ENCODE measurements at regions not wholly inside any gene's neighbourhood (a gene's known extent, or its start where the extent isn't known, plus 50 kb on each side); places are given as distances from the start of the nearest gene placed in this dataset.
"Not testable (repeated sequence)": the region's sequence is repeated elsewhere in the genome, so short reads cannot be mapped to it uniquely, and the experiment has no call there.

DNA sequence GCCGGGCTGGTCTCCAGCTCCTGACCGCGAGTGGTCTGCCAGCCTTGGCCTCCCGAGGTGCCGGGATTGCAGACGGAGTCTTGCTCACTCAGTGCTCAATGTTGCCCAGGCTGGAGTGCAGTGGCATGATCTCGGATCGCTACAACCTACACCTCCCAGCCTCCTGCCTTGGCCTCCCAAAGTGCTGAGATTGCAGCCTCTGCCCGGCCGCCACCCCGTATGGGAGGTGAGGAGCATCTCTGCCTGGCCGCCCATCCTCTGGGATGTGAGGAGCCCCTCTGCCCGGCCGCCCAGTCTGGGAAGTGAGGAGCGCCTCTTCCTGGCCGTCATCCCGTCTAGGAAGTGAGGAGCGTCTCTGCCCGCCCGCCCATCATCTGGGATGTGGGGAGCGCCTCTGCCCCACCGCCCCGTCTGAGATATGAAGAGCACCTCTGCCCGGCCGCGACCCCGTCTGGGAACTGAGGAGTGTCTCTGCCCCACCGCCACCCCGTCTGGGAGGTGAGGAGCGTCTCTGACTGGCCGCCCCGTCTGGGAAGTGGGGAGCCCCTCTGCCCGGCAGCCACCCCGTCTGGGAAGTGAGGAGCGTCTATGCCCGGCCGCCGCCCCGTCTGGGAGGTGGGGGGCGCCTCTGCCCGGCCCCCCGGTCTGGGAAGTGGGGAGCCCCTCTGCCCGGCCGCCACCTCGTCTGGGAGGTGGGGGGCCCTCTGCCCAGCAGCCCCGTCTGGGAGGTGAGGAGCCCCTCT lies 861.8 kb upstream of the INTU start:
- ATAC-seq; intact Hi-C loops (cut with DNase I); DNase-seq (ENCODE audit: low spot score): not testable (repeated sequence)

DNA sequence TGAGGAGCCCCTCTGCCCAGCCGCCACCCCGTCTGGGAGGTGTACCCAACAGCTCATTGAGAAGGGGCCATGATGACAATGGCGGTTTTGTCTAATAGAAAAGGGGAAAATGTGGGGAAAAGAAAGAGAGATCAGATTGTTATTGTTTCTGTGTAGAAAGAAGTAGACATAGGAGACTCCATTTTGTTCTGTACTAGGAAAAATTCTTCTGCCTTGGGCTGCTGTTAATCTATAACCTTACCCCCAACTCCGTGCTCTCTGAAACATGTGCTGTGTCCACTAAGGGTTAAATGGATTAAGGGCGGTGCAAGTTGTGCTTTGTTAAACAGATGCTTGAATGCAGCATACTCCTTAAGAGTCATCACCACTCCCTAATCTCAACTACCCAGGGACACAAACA lies 861.1 kb upstream of the INTU start:
- DNase-seq (ENCODE audit: low spot score); intact Hi-C loops (cut with DNase I); ATAC-seq: not testable (repeated sequence)

DNA sequence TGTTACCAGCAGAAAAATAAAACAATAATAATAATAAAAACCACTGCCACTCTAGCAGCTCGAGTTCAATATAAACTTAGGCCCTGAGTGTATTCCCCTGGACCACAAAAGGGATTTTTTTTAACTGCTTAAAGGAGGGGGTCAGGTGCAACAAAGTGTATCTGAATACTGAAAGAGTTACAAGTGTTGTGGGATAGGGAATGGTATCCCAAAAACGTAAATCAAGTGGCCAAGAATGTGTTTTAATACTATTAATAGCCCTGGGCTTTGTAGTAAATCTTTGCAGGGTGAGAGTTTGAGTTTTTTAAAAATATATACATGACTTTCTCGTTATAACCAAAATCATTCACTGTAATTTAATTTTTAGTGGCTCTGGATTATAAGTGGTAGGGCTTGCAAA lies 860.1 kb upstream of the INTU start:
- DNase-seq (ENCODE audit: low spot score), result no peak
- intact Hi-C loops (cut with DNase I), result no loop called here
- ATAC-seq, result no peak

DNA sequence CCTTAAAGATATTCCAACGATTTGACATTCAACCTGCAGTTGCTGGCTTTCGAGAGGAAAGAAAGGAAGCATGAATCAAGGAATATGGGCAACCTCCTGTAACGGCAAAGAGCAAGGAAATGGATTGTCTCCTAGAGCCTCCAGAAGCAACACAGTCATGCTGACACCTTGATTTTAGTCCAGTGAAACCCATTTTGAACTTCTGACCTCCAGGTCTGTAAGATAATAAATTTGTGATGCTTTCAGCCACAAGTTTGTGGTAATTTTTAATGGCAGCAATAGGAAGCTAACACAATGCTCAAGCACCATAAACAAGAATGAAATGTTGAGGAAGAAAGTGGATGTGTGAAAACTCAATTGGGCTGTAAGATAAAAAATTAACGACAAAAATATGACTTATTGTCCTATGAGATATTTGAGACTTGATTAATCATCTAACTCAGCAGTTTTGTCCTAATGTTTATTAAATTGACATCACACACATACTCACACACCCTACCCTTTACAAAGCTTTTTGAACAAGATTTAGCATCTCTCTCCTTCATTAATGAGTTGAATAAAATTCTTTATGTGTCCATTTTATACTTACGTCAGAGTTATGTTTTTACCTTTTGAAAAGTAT lies 857.2 kb upstream of the INTU start:
- DNase-seq (ENCODE audit: low spot score) (no peak), ATAC-seq (no peak)
- intact Hi-C loops (cut with DNase I), result no loop called here

DNA sequence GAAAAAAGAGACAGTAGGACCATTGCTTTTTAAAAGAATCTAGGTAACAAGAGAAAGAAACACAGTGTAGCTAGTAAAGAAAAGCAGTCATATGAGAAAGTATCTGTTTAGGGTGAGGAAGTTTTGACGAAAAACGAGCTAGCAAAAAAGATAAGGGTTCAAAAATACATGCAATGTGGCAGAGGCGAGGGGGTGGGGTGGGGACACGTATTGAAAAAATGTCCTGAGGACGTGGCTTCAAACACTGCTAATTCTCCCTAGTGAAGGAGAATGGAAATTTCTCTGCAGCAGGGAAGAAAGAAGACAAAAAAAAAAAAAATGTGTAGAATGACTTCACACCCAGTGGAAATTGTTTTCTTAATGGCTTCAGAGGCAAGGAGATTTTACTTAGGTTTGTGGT lies 856.4 kb upstream of the INTU start:
- no peak for DNase-seq (ENCODE audit: low spot score)
- intact Hi-C loops (cut with DNase I), result no loop called here
- ATAC-seq, result no peak

DNA sequence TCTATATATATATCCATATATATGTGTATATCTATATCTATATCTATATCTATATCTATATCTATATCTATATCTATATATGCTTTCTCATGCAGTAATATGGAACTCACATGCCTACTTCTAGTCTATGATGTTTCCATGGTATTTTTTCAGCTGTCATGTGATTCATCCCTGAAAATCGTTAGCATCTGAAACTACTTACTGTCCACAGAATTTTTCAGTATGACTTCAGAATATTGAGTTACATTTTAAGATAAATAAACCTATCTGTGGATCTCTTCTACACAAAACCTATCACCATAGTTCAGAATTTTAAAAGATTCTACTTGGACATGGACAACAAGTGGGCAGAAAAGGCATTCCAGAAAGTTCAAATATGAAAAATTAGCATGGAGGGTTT lies 855.1 kb upstream of the INTU start:
- DNase-seq (ENCODE audit: low spot score), result no peak
- intact Hi-C loops (cut with DNase I), result no loop called here
- no peak for ATAC-seq

DNA sequence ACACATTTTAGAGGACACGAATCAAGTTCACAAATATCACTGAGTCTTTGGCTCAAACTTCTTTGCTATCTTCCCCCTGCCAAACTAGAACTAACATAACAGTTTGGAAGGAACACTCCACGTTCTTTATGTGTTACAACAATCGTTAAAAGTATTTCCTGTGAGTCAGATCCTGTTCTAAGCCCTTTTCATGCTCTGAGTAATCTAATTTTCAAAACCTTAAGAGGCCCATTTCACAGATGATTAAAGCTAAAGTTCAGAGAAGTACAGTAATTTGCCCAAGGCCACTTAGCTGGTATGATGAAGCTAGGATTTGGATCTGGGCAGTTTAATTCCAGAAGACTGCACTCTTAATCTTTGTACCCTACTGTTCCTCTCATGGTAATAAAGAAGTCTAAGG lies 854.4 kb upstream of the INTU start:
- ATAC-seq, result no peak
- DNase-seq (ENCODE audit: low spot score), result no peak
- intact Hi-C loops (cut with DNase I), result no loop called here

DNA sequence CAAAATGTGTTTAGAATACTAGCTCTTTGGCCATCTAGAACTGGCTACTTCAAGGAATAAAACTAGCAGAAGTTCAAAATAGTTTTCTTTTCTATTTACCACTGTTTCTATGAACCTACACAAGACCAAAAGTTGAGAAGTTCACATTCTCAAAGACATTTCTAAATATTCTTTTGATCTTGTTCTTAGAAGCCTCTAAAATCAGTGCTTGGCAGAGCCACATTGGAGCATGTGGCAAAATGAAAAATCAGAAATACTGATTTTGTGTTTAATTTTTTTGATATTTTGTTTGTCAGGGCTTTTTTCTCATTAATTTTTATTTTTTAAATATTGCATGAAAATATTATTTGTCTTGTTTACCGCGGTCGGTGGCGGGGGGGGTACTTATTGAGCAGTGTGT lies 853.8 kb upstream of the INTU start:
- no peak for ATAC-seq

DNA sequence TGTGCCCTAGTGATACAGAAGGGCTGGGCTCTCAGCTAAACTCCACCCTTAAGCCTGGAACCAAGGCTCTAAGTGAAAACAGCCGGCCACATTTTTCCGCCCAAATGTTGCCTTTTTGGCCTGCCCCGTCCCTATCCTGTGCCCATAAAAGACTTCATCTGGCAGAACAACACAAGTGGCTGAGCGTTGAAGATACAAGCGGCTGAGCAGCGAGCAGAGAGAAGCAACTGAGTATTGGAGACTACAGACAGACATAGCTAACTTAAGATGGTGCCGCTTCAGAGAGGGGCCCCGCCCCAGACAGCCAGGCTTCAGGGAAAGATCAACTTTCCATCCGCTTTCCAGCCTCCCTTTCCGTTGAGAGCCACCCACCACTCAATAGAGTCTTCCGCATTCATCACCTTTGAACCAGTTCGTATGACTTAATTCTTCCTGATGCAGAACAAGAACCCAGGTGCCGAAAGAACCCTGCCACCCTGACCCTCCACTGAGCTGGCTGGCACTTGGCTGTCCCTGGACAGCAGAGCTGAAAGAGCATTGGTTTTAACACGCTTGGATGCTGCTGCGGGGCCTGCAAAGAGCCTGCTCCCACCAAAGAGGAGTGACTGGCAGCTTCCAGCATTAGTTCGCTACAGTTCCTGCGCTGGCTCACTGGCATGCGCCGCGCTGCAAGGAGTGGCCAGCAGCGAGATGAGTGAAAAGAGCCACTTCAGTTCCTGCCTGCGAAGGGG lies 853.2 kb upstream of the INTU start:
- ATAC-seq (peak; percentile 57), DNase-seq (ENCODE audit: low spot score) (no peak)
- intact Hi-C loops (cut with DNase I), result no loop called here

More for the DNA sequence above, 853.8 kb upstream of the INTU start:
- DNase-seq (ENCODE audit: low spot score), result no peak
- intact Hi-C loops (cut with DNase I), result no loop called here

DNA sequence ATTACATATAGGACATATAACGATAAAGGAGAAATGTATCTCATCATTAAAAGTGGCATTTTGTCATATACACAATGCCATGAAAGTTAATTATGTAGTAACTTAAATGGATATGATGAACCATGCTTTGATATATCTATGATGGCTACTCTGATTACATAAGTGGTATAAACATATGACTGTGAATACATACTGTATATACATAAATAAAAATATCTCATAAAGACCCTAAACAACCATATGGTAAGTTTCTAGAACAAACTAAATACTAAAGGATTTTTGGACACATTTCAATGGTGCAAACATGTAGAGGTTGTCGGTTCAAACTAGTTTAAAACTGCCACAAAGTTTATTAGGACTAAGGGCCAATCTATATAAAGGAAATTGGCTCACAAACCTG lies 849.6 kb upstream of the INTU start:
- intact Hi-C loops (cut with DNase I), result no loop called here
- ATAC-seq (no peak), DNase-seq (ENCODE audit: low spot score) (no peak)

DNA sequence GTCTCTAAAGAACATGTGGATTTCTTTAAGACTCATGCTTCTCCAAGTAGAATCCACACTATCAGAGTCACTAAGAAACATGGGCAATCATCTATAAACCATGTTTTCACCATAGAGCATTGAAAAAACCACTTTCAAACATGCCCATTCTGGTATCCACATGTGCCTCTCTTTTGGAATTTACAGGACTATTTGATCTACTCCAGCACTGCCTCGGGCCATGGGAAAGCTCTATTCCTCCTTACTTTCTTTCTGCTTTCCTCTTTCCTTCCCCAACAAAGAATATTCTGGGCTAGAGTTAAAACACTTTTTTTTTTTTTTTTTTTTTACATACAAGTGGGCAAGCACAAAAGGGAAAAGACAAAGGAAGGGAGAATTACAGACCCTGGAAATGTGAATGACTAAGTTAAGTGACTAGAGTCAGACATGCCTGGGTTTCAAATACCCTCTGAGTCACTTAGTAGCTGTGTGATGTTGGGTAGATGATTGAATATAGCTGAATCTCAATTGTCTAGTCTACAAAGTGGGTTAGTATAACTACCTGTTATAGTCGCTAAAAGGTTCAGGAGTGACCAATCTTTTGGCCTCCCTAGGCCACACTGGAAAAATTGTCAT lies 847.7 kb upstream of the INTU start:
- ATAC-seq, result no peak

DNA sequence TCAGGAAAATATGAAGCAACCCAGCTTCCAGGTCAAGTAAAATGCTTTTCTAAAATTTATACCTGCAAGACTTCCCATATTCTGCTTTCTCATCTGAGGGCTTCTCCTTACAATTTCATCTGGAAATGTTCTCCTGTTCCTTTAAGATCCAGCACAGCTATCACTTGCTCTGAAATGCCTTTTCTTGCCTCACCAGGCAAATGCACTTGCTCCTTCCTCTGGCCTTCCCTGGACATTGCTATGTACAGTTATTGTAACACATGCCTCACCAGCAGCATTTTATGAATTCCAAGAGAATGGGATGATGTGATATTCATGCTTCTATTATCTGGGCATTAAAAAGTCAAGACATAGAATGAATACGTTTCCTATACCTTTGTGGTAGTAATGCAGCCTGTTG lies 842.1 kb upstream of the INTU start:
- DNase-seq (ENCODE audit: low spot score), result no peak
- intact Hi-C loops (cut with DNase I), result no loop called here
- no peak for ATAC-seq

More for the DNA sequence above, 847.7 kb upstream of the INTU start:
- intact Hi-C loops (cut with DNase I), result no loop called here
- no peak for DNase-seq (ENCODE audit: low spot score)

DNA sequence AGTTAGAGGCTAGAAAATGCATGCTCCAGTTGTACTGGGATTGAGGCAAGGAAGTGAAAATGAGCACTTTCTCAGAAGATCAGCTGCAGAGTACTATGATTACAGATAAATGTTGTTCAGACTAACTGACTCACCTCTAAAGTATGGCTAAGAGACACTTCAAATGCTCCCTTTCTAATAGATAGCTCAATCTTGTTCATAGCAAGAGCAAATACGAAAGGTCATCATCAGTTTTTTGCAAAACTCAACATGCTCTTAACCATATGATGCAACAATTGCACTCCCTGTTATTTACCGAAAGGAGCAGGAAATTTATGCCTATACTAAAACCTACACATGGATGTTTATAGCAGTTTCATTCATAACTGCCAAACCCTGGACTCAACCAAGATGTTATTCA lies 838.4 kb upstream of the INTU start:
- intact Hi-C loops (cut with DNase I), result no loop called here
- no peak for DNase-seq (ENCODE audit: low spot score)
- no peak for ATAC-seq

DNA sequence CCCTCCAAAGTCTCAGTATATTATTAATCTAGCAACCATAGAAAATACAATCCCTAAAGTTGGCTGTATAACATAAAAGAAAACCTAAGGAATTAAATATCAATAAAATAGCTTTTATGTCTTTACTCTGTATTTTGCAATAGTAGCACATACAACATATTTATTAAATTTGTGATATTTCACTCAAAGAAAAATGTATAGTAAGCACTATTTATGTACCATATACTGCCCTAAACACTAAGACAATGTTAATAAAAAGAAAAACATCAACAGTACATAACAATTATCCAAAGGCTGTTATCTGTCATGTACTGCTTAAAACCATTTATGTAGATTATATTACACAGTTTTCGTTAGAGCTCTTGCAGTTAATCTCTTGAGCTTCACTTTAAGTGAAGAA lies 834.5 kb upstream of the INTU start:
- intact Hi-C loops (cut with DNase I), result no loop called here
- DNase-seq (ENCODE audit: low spot score), result no peak
- ATAC-seq, result no peak

DNA sequence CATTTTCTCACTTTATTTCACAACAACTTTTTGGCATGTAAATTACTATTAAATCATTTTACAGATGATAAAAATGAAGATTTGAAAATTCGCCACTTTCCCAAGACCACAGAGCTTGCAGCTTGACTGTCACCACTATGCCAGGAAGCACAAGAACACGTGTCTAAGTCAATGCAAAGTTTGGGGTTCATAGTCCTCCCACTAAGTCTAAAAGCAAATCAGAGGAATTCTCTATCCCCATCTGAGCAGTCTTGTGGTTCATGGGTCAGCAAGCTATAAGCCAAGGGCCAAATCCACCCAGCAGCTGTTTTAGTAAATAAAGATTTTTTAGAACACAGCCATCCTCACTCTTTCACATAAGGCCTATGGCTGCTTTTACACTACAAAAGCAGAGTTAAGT lies 833.3 kb upstream of the INTU start:
- DNase-seq (ENCODE audit: low spot score) (no peak), ATAC-seq (no peak)
- intact Hi-C loops (cut with DNase I), result no loop called here

DNA sequence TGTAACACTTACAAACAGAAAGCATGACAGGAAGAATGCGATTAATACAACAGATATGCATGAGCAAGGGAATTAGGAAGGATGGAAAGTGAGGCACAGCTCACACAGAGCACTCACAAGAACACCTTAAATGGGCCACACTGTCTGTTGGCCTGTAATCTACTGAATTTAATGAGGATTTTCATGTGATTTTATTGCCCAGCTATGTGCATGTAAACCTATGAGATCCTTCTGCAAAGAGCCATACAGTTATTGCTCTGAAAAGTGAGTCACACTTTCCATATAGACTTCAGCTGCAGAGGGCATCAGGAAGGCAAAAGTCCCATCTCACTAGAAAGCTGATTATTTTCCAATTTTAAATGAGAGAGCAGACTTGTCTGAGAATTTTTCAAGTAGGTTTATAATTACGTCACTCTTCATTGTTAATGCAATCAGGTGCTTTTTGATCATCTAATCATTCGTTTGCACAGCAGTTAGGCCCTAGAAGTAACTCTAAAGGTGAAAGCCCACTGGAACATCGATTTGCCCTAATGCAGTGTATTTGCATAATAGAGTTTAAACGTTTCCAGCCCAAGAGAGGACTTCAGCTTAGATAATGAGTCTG lies 832.7 kb upstream of the INTU start:
- intact Hi-C loops (cut with DNase I), result no loop called here
- ATAC-seq (no peak), DNase-seq (ENCODE audit: low spot score) (no peak)

DNA sequence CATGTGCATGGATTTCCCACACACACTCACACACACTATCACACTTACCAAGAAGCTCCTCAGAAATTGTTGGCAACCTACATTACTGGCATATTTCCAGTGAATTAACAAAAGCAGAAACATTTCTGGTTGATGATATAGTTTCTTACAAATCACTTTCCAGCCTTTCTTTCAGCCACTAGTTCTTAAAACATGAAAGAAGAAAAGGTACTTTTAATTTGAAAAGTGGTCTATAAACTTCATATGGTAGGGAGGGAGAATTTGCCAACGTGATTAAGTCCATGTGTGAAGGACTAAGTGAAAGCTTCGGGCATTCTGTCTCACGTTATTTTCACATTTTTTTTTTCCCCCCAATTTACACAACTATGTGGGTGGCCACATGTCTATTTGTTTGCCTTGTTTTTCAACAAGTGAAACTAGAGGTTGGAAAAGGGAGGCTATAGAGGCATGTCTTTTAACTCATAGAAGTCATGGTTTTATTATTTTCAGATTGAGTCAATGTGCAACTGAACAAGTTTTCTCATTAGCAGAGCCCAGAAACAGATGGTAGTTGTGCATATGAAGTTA lies 832.1 kb upstream of the INTU start:
- DNase-seq (ENCODE audit: low spot score) (no peak), ATAC-seq (no peak)
- intact Hi-C loops (cut with DNase I), result no loop called here

DNA sequence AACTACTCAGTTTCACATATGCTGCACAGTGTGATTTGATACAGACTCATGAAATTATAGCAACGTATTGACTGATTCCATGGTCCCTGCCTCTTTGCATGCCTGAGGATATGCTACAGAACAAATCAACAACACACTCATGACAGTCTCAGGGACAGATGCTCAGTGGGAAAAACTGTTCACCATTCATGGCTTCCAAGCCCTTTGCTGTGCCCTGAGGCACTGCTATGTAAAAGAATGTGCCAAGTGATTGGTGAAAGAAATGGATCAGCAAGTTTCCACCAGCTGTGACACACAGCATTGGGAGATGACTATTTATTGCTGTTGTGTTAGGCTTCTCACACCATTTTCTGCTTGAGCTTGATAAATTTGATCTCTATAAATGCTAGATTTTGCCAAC lies 825.6 kb upstream of the INTU start:
- DNase-seq (ENCODE audit: low spot score) (no peak), ATAC-seq (no peak)
- intact Hi-C loops (cut with DNase I), result no loop called here

DNA sequence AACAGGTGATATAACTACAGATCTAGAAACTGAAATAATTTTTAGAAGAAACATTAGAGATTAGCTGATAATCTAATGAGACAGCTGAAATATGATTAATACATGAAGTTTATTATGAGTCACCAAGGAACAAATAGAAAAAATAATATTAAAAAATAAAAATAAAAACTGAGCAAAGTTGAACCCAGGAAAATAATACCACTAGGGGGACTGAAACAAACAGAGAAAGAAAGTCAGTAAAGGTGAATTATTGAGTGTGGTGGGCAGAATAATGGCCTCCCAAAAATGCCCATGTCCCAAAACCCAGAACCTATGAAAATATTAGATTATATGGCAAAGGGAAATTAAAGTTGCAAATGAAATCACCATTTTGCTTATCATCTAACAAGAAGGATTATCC lies 820.7 kb upstream of the INTU start:
- DNase-seq (ENCODE audit: low spot score) (no peak), ATAC-seq (no peak)
- intact Hi-C loops (cut with DNase I), result no loop called here

Data from sciatic nerve (tissue), 2 donors.